GM15510 (cell line): ENCODE measurements at regions not wholly inside any gene's neighbourhood (a gene's known extent, or its start where the extent isn't known, plus 50 kb on each side); places are given as distances from the start of the nearest gene placed in this dataset.

Experiments
- POLR2A ChIP-seq: IDR thresholded peaks from 3 replicates; pipeline ENCODE4 v1.6.1; 2011; ENCODE audit warnings: borderline replicate concordance; ENCODE audit not compliant: insufficient read length; ENCODE audit errors: extremely low read depth

GRCh38 chr16:85171004-85171758, 58.9 kb upstream of the CIBAR2 start:
- no peak for TF ChIP-seq POLR2A

- TF ChIP-seq POLR2A, result no peak
Observed at GRCh38 chr16:85171759-85172454, 59.6 kb upstream of the CIBAR2 start.

GRCh38 chr16:85172455-85173145, 60.3 kb upstream of the CIBAR2 start:
- TF ChIP-seq POLR2A, result no peak

GRCh38 chr16:85173146-85173980, 61.1 kb upstream of the CIBAR2 start:
- no peak for TF ChIP-seq POLR2A

- no peak for TF ChIP-seq POLR2A
Observed at GRCh38 chr16:85173981-85174751, 61.9 kb upstream of the CIBAR2 start.

- TF ChIP-seq POLR2A, result no peak
Observed at GRCh38 chr16:85174871-85175723, 62.8 kb upstream of the CIBAR2 start.

GRCh38 chr16:85175724-85176233, 63.5 kb upstream of the CIBAR2 start:
- TF ChIP-seq POLR2A, result no peak

GRCh38 chr16:85176541-85177447, 64.5 kb upstream of the CIBAR2 start:
- TF ChIP-seq POLR2A, result no peak

- TF ChIP-seq POLR2A, result no peak
Observed at GRCh38 chr16:85177448-85177846, 65.2 kb upstream of the CIBAR2 start.

GRCh38 chr16:85178006-85178591, 65.8 kb upstream of the CIBAR2 start:
- TF ChIP-seq POLR2A, result no peak

- no peak for TF ChIP-seq POLR2A
Observed at GRCh38 chr16:85178596-85178995, 66.3 kb upstream of the CIBAR2 start.
